ENCODE measurements at regions not wholly inside any gene's neighbourhood (a gene's known extent, or its start where the extent isn't known, plus 50 kb on each side); places are given as distances from the start of the nearest gene placed in this dataset.

DNA sequence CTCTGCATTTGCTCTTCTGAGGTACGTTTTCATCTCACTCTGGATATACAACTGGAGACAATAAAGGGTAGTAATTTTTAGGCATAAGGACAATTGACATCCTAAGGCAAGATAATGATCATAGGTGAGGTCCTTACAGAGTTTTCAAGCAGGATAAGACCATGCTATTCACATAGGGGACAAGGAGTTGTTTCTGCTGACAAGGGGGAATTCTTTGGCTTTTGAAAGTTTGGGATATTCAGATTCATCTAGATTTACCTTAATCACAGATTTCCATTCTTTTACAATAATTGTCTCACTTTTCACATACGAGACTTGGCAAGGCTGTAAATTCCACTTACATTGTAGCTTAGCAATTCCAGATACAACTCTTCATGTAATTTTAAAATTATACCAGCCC, 256.2 kb downstream of the AASDHPPT start:
- no peak for DNase-seq

DNA sequence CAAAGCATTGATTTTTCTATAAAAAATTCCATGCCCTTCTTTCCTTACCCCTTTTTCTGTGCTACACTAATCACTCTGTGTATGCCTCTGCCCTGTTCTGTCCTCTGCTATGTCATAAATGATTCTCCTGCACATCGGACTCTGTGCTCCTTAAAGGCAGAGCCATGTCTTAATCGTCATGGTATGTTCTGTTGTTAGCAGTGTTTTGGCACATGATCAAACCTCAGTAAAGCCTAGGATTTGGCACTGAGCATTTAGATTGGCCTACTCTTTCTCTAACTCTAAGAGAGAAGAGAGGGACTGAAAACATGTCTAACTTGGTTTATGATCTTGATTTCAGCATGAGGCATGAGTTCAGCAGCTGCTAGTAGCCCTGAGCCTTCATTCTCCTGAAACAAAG, 266.9 kb downstream of the AASDHPPT start:
- DNase-seq, result no peak

DNA sequence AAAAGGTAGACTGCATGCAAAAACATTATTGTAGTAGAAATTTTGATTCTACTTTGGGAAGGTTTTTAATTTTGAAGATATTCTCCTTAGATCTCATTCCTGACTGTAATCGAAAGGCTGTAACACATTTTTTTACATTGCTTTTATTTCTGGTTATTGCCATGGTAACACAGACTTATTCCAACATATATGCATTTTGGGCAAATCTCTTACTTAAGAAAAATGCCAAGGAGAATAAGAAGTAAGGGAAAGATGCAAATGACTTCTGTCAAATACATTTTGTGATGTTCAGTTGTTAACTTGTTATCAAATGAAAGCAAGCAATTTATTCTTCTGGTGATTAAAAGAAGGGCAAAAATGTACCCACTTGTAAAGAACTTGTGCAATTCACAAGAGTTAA, 267.5 kb downstream of the AASDHPPT start:
- no peak for DNase-seq

DNA sequence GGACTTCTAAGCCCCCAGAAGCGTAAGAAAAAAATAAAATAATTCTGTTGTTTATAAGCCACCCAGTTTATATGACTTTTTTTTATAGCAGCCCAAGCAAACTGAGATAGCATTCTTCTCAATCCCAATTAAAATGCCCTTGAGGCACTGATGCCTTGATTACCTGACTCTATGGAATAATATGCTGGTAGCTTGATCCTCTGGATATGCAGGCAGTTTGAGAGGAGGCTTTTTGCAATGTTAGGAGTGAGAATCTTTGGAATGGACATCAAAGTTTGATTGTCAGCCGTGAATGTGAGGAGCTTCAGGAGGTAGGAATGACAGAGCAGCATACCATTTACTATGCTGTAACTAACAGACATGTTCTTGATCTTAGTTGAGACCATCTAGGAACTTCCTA, 275.6 kb downstream of the AASDHPPT start:
- DNase-seq, result no peak

DNA sequence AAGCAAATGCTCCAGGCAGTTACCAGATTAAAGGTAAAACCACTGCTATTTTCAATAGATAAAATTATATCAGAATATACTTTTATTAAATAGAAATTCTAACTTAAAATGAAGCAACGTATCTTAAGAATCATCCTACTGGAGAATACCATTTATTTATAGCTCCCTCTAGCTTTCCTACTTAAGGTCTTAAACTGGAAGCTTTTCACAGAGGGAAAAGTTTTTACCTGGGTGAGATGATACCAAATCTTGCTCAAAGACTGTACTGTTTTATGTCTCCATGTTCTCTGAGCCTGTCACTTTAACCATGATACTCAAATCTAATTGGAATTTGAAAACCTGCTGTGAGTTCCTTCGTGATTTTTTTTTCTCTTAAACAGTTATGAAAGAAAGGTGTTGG, 291.8 kb downstream of the AASDHPPT start:
- no peak for DNase-seq

DNA sequence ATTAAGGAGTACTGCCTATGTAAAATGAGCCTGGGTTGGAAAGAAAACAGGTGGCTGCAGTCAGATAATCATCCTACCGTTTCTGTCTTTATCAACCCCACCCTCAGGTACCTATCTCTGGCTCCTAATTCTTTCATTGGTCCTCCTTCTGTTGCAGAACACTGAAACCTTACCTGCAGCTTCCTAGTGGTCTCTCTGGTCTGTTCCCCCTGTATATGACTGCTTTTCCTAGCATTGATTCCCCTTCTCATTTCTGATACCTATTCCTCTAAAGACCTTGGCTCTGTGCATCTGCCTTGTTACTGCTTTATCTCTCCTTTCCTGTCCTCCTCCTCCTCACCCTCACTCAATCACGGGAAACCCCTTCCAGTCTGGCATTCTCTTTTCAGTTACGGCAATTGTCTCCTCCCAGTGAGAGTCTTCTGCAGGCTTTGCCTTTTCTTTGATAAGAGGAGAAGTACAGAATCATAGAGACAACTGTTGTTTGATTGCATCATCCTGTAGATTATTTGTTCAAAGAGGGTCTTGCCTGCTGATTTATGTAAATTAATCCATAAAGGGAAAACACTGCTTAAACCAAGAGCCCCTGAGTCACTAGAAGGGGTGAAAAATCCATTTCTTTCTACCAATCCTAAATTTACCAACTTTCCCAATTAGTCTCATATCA, 301.2 kb downstream of the AASDHPPT start:
- DNase-seq, result no peak

DNA sequence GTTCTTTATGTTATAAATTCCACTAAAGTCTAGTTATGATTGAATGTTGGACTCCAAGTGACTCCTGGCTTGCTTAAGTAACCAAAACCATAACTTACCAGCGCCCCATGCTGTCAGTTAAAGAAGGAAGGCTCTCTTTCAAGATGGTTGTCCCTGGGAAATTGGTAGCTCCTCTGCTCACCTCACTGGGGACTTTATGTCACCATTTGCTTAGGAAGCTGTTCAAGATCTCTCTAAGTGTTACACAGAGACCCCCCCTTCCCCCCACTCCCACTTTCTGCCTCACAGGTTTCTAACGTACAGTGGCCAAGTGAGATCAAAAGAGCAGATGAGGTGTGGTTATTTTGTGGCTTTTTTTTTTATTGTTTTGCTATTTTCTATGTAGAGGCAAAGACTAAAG, 301.8 kb downstream of the AASDHPPT start:
- no peak for DNase-seq

DNA sequence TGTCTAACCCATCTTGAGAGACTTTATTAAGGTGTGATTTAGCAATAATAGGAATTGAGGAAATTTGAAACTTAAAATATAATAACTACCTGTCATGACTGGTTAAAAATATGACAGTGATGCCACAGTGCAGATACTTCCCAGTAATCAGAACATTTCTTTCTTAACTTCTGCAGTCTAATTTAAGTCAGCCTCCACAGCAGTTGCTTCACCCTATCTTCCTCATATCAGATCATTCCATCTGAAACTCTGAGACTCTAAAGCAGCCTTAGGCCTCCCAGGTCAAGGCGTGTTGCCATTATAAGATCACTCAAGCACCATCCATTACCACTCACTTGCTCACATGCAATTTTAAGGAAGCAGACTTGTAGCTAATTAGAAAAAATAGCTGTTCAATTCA, 302.2 kb downstream of the AASDHPPT start:
- DNase-seq, result no peak

DNA sequence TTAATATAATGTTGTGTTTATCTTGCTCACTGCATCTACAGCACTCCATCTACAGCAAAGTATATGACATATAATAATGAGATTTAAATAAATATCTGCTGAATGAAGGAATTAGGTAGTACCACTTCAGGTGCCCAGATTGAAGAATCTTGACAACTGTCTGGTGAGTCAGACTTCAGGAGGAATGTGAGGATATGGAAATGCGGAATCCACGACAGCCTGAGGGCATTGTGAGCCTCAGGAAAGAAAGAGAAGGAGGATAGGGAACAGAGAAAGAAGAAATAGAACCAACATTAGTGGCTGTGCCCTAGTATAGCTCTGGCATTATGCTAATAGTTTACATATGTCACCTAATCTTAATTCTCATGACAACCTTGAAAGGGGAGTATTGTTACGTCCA, 304.4 kb downstream of the AASDHPPT start:
- DNase-seq, result no peak

DNA sequence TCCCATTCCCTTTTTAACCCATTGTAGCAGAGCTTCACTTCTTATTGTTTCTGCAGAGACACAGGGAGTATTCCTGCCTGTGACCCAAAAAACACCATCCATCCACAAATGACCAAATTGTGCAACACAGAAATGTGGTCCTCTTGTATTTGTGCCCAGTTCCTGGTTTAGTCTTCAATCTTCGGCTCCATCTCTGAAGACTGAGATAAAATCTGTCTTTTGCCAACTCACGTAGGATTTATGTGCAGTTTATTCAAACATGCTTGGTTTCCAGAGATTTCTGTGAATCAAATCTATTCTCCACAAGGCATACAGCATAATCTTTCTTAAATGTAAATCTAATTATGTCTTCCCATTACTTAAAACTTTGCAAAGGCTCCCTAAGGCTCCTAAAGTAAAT, 307.0 kb downstream of the AASDHPPT start:
- no peak for DNase-seq

DNA sequence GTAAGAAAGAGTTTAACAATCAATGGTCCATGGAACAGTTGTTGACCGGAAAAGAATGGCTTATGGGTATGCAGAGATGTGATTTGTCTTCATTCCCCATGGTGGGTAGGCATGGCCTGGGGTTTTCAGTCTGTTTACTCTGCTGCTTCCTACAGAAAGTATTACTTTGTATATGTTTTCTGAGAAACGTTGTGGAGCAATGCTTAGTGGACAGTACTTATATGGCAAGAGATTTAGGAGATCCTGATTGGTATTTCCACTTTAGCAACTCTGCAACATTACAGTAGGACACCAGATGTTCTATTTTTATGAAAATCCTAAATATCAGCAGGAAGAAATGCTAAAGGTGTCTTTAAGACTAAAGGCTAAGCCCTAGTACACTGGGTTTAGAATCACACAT, 309.1 kb downstream of the AASDHPPT start:
- no peak for DNase-seq

DNA sequence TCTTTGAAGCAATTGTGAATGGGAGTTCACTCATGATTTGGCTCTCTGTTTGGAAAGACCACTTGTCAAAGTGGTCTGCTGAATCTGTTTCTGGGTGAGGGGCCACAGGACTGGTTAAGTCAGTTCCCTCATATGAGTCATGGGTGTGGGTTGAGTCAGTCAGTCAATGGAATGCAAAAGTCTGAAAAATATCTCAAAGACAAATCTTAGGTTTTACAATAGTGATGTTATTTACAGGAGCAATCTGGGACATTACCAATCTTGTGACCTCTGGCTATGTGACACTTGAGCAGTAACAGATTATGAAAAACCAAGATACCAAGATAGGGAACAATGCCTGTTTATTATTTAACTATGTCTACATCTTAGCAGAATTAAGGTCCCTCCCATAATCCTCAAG, 311.6 kb downstream of the AASDHPPT start:
- no peak for DNase-seq

DNA sequence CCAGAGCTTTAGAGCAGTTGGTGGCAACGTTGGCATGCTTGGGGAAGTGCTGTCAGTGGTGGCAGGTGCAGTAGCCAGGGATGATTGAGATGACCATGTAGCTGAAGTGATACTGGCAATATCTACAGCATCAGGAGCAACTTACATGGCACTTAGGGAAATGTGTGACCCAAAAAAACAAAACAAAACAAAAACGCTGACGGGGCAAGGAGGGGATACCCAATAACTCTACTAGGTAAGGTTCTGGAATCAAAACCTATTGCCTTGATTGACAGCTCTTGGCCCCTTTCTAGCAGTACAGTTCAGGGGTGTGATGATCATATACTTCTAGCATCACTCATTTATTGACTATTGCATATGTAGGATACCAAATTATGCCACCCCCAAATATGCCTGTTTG, 312.6 kb downstream of the AASDHPPT start:
- DNase-seq, result no peak

DNA sequence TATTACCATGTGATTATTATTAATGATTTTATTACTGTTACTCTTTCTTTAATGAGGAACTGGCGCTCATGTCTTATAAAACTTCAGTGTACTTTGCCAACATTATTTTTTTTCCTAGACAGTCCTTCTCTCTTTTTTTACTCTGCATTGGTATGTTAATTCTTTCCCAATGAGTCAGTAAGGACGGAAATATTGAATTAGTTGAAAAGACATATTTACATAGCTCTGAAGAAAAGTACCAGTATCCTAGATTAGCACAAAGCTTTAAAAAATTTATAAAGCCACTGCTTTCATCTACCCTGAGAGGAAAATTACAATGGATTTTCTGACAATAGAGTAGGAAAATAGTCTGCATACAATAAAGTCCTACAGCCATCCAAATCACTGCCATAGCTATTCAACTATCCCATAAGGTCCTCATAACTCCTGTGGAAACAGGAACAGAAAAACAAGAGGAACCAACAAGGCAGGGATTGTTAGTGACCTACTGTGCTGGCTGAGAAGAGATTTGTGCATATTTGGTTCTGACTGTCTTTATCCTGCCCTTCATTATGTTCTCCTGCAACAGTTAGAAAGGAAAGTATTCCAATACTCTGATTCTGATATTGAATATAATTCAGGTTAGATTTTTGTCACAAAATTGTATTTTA, 314.4 kb downstream of the AASDHPPT start:
- DNase-seq, result no peak

DNA sequence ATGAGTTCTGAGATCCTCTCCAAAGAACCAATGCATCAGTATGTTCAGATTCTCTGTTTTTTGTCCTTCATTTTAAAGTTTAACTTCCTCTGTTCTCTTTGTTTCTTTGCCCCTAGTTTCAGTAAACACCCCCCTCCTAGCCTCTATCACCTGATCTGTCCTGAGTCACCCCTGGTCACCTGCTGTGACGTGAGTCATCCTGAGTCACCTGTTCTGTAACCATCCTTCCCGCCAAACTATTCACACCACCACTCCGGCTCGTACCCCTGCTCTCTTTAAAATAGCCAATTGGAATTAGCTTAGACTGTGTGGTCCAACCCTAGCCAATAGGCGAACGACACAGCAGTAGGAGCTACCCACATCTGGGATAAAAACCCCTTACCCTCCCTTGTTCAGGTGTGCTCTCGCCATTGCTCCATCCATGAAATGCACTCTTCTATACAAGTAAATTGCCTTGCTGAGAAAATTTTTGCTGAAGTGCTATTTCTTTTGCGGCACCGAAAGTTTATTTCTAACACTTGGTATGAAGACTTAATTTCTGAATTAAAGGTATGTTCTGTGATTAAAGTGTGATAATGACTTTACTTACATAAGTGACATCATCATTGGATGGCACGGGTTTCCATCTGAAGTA, 318.4 kb downstream of the AASDHPPT start:
- no peak for DNase-seq

DNA sequence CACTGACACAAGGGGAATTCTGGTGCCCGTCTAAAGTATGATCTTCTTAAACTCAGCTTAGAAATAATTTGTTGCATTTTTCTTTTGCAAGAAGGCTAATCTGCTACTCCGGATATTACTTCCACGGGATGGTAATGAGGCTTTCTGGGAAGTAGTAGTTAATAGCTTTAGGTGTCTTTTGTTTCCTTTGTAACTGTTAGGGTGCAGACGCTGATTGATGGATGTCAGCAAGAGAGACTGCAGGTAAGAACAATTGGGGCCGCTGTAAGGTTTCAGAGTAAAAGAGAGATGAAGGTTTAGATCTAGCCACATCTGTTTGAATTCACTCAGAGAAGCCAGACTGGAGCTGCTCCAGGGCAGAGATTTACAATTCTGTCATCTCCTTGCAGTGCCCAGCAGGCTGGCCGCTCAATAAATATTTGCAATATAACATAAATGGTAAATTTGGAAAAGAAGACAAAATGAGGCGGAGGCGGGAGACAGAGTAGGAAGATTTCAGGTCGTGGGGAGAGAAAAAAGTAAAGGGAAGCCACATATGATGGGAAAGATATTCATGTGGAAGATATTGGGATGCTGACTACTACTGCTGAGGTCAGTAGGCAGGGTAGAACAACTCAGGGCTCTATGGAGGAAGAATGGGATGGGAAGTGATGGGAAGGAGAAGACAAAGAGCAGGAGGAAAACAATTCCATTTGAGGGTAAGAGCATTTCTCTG, 320.5 kb downstream of the AASDHPPT start:
- DNase-seq, result no peak

DNA sequence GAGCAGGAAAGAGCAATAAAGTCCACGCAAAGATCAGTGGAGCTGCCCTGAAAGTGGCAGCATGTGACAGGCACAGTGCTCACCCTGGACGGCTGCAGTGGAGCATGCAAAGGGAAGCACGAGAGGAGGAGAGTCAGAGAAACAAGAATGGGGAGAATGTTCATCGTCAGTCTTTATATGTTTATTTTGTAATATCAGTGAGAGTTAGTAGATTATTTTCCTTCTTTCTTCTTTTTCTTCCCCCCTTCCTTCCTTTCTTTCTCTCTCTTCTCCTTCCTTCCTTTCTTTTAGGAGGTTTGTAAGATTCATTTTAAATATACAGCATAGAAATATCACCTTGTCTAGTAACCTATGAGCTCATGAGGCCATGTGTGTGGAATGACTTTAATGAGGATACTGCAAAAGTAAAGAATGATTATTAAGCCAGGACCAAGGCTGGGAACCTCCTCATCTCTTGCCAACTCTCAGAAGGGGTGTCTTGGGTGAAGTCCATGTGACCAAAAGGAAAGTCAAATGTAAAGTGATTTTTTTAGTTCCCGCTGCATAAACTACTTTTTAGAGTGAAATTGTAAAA, 321.1 kb downstream of the AASDHPPT start:
- no peak for DNase-seq

DNA sequence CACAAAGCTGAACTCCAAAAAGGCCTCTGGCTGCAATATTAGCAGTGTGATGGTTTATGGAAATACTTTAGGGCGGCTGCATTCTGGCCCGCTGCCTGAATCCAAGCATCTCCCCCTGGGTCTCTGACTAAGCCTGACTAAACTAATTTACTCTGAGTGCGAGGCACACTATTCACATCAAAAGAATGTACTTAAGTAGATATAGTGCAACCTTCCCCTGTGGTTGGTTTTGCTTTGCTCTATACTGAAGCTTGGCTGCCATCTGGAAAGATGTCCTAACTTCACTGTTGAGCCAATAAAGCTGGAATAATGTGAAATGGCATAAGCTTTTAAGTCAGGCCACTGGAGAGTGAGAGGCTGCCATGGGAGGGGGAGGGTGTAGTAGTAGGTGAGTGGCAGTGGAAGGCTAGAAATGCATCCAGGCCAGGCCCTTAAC, 321.6 kb downstream of the AASDHPPT start:
- DNase-seq, result no peak

DNA sequence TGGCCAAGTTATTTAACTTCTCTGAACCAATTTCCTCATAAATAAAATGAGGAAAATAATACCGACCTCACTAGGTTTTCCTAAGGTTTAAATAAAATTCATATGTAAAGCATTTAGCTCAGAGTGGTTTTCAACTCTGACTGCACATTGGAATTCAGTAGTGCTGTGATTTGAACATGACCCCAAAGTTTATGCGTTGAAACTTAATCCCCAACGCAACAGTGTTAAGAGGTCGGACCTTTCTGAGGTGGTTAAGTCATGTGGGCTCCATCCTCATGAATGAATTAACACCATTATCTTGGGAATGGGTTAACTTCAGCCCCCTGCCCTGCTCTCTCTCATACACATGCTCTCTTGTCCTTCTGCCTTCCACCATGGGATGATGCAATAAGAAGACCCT, 322.2 kb downstream of the AASDHPPT start:
- no peak for DNase-seq

DNA sequence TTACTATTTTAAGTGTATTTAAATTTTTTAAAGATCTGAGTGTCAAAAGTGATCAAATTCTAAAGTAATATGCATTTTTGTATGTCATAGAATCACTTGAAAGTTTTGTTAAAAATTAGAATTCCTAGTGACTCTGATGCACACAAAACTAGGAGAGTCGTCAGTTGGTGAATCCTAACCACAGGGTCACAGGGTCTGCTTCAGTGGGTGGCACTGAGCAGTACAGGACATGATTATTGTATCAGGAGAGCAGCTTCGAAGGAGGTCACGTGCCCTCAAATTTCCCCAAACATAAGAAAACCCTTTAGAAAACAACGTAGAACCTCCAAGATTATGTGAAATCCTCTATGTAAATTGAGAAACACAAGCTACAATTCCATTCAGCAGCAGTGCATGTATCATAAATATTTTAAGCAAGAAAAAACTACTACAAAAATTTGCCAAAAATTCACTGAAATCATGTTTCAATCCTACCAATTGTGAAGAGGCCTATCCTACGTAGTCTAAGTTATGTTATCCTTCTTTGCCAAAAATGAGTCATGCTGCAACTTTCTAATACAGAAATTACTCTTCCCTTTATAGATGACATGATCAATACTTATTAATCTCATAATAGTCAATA, 323.6 kb downstream of the AASDHPPT start:
- no peak for DNase-seq

DNA sequence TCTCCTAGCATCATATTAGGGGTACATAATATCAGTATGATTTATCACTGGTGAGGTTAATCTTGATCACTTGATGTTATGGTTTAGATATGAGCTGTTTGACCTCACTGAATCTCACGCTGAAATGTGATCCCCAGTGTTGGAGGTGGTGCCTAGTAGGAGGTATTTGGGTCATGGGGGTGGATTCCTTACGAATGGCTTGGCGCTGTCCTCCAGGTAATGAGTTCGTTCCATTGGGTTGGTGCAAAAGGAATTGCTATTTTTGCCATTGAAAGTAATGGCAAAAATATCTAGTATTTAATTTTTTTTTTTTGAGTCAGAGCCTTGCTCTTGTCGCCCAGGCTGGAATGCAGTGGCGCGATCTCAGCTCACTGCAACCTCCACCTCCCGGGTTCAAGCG, 326.3 kb downstream of the AASDHPPT start:
- DNase-seq, result no peak

DNA sequence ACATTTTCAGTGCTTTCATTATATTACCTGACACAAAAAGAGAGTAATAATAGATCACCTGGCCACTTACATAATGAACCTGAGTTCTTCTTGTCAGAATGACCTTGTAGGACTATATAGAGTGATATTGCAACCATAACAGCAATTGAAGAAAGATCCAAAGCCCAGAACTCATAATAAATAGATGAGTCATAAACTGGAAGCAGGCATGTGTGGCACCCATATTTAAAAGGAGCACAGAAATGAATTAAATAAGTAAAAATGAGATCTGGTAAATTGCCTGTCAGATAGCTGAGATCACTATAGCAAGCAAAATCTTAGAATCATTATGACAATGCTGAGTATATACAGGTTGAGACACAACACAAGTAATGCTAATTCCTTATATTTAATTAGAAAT, 331.8 kb downstream of the AASDHPPT start:
- DNase-seq, result no peak

DNA sequence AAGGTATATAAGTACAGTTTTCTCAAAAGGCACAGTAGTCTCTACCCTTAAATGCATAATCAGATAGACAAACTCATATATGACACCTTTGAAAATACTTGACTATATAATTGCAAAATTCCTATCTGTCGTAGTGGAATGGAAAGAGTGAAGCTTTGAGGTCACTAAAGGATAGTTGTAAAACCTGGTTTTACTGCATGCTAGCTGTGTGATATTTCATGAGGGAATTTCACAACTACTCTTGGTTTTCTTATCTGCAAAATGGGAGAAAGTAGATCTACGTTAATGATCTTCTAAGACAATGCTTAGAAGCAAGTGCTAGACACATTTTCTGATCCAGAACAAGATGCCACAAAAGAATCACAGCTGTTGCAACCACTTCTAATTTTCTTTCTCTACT, 332.2 kb downstream of the AASDHPPT start:
- DNase-seq, result no peak
